Upper lobe of left lung (tissue), 4 donors: ENCODE measurements at regions not wholly inside any gene's neighbourhood (a gene's known extent, or its start where the extent isn't known, plus 50 kb on each side); places are given as distances from the start of the nearest gene placed in this dataset.

Experiments used
- EP300 ChIP-seq, 4 donors: sonication (generic); formaldehyde crosslinking; IDR thresholded peaks; one replicate each; pipeline ENCODE4 v1.5.1; 2017; ENCODE audit warnings: antibody characterized with exemption in 4 of 4, control low read depth in 2 of 4
- POLR2A ChIP-seq, 4 donors: fragments of 450-650 bp; IDR thresholded peaks; one replicate each; pipeline ENCODE4 v1.5.1; 2016 to 2017; ENCODE audit warnings: antibody characterized with exemption in 4 of 4, mild to moderate bottlenecking in 2 of 4
- POLR2AphosphoS5 ChIP-seq, 2 donors: sonication (generic); formaldehyde crosslinking; IDR thresholded peaks; one replicate each; pipeline ENCODE4 v1.5.1; 2017; ENCODE audit warnings: antibody characterized with exemption in 2 of 2
- TF ChIP-seq, protein P1 (sequence below), 6 experiments: fragments of 450-650 bp in 4 of 6; fragments of 200-600 bp in 2 of 6; sonication (generic) in 2 of 6; IDR thresholded peaks; one replicate each; pipeline ENCODE4 v1.5.1; 2016 to 2019; ENCODE audit warnings: antibody characterized with exemption in 6 of 6

DNA sequence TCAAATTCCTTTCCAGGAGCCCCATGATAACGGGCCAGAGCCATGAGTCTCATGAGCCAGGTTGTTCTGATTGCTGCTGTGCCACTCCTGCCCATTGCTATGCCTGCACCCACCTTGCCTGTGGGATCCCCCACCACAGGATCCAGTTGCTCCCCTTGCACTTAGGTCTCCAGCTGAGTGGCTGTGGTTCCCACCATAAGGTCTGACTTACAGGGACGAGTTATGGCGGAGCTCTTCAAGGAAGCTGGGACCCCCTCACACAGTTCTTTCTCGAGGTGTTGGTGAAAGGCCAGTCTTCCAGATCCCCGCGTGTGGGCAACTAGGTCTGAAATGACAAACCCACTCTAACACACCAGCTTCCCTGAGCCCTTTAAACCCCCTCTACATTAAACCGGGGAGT lies 111.9 kb upstream of the C14orf180 start:
- no peak for TF ChIP-seq EP300 (IDR thresholded peaks at IDR 0.05)
- TF ChIP-seq, protein P1, sequence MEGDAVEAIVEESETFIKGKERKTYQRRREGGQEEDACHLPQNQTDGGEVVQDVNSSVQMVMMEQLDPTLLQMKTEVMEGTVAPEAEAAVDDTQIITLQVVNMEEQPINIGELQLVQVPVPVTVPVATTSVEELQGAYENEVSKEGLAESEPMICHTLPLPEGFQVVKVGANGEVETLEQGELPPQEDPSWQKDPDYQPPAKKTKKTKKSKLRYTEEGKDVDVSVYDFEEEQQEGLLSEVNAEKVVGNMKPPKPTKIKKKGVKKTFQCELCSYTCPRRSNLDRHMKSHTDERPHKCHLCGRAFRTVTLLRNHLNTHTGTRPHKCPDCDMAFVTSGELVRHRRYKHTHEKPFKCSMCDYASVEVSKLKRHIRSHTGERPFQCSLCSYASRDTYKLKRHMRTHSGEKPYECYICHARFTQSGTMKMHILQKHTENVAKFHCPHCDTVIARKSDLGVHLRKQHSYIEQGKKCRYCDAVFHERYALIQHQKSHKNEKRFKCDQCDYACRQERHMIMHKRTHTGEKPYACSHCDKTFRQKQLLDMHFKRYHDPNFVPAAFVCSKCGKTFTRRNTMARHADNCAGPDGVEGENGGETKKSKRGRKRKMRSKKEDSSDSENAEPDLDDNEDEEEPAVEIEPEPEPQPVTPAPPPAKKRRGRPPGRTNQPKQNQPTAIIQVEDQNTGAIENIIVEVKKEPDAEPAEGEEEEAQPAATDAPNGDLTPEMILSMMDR (IDR thresholded peaks at IDR 0.05), result no peak
- TF ChIP-seq POLR2A (IDR thresholded peaks at IDR 0.05), result no peak
- no peak for TF ChIP-seq POLR2AphosphoS5 (IDR thresholded peaks at IDR 0.05)
